AG09319 (cell line): ENCODE measurements at regions not wholly inside any gene's neighbourhood (a gene's known extent, or its start where the extent isn't known, plus 50 kb on each side); places are given as distances from the start of the nearest gene placed in this dataset.
A peak's percentile ranks its signal among the peaks of the same experiment; 100 is the strongest.
"Not testable (repeated sequence)": the region's sequence is repeated elsewhere in the genome, so short reads cannot be mapped to it uniquely, and the experiment has no call there.

Experiments used
- DNase-seq: peaks from one replicate; pipeline ENCODE4 v3.0.0-alpha.2; 2010; ENCODE audit warnings: low read depth; ENCODE audit errors: extremely low read depth
- CTCF ChIP-seq: IDR thresholded peaks from 2 replicates; pipeline ENCODE4 v1.5.1; 2011; ENCODE audit warnings: low read depth, mild to moderate bottlenecking, inconsistent platforms, low read length, moderate library complexity

- peak; percentile 82 for DNase-seq
- no peak for TF ChIP-seq CTCF
Observed at GRCh38 chr1:81179242-81179641, 621.5 kb upstream of the ADGRL2 start.

- DNase-seq: not testable (repeated sequence)
Observed at GRCh38 chr1:81178431-81179093, 622.2 kb upstream of the ADGRL2 start.

DNA sequence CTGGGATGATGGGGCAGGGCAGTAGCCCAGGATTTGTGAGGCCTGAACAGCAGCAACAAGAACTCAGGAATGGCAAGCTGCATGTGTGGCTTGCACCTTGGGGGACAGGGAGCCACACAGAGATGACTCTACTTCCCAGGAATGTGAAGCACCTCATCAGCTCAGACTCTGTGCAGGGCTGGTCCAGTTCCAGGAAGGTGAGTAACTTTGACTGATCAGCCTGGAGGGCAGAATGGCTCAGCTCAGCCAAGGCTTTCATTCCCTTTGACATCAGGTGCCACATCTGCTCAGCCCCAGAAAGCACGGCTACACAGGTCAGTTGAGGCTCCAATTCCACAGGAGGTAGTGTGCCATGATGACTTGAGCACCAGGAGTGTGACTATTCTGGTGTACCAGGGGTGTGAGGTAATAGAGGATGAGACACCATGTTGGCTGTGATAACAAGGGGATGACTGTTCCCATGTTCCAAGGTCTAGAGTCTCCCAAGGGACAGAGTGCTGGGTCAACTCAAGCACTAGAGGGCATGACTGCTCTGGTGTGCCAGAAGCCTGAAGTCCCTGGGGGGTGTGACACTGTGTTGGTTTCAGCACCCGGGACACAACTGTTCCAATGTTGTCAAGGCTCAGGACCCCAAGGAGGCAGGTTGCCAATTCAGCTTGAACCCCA, 625.8 kb upstream of the ADGRL2 start:
- DNase-seq: no peak
- no peak for TF ChIP-seq CTCF

DNA sequence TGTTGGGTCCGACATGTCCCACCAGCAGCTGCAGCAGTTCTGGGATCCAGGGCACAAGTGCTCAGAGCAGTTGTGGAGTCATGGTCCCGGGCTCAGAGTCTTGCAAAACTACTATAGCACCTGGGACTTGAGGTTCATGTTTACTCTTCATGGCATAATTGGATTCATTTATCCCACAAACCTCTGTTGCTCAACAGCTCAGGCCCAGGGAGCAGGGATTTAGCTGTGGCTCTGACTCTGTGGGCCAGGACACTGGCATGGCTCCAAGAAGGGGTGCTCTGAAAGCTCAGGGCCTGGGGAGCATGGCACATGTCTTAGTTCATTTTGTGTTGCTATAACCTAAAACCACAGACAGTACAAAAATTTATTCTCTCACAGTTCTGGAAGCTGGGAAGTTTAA, 626.7 kb upstream of the ADGRL2 start:
- TF ChIP-seq CTCF: no peak
- DNase-seq: no peak

- no peak for TF ChIP-seq CTCF
- DNase-seq: no peak
Observed at GRCh38 chr1:81172483-81172882, 628.3 kb upstream of the ADGRL2 start.

DNA sequence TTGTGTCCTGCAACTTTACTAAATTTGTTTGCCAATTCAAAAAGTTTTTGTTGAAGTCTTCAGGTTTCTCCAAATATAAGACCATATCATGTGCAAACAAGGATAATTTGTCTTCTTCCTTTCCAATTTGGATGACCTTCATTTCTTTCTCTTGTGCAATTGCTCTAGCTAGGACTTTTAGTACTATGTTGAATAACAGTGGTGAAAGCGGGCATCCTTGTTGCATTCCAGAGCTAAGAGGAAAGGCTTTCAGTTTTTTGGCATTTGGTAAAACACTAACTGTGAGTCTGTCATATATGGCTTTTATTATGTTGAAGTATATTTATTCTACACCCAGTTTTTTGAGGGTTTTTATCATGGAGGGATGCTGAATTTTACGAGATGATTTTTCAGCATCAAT, 630.0 kb upstream of the ADGRL2 start:
- DNase-seq: no peak
- no peak for TF ChIP-seq CTCF

GRCh38 chr1:81165963-81166362, 634.8 kb upstream of the ADGRL2 start:
- DNase-seq: no peak
- TF ChIP-seq CTCF: no peak

DNA sequence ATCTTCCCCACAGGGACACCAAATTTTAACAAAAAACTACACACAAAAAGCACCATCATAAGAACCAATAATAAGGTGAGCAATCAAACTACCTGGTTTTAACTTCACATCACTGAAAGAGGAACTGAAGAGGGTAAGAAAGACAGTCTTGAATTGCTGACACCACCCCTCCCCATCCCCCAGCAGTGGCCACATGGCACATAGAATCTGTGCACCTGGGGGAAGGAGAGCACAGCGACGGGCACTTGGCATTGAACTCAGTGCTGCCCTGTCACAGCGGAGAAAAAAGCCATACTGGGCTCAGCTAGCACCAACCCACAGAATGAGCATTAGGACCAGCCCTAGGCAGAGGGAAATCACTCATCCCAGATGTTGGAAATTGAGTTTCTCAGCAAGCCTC, 640.0 kb upstream of the ADGRL2 start:
- TF ChIP-seq CTCF: no peak
- DNase-seq: no peak
